HCT116 (cell line): ENCODE measurements at regions not wholly inside any gene's neighbourhood (a gene's known extent, or its start where the extent isn't known, plus 50 kb on each side); places are given as distances from the start of the nearest gene placed in this dataset.

Experiments
- ATAC-seq: fragments of 200-7000 bp; cut with Tn5 transposase; 2 replicates; pipeline ENCODE4 v1.9.1; 2020; ENCODE audit warnings: mild to moderate bottlenecking, moderate library complexity
- BruUV-seq: library from RNA; stranded (reverse); fragments of 400-500 nt; replicated peaks from 2 replicates; lab custom pipeline; 2021; lab: Mats Ljungman, UMichigan
- CTCF ChIA-PET: fragments of 300-600 bp; sonication (Branson Sonifier 250); formaldehyde crosslinking; loops from one replicate; lab custom pipeline; 2021; ENCODE audit warnings: antibody characterized with exemption; lab: Charles Lee
- POLR2A ChIA-PET: fragments of 300-600, 350-600 bp; sonication (Branson Sonifier 250); formaldehyde crosslinking; loops from one replicate; lab custom pipeline; 2021; ENCODE audit warnings: antibody characterized with exemption; lab: Charles Lee
- RAD21 ChIA-PET, 2 experiments: fragments of 300-600 bp; sonication (Branson Sonifier 250); formaldehyde crosslinking; loops; one replicate each; lab custom pipeline; 2023; ENCODE audit warnings: low total read pairs in 2 of 2; ENCODE audit not compliant: uncharacterized antibody in 2 of 2, unreplicated experiment in 2 of 2, low non-redundant PET in 1 of 2; lab: Charles Lee
- DNase-seq: peaks from one replicate; pipeline ENCODE4 v3.0.0-alpha.2; 2010; ENCODE audit warnings: low read depth, low spot score
- H2AFZ ChIP-seq: fragments of 200-600 bp; shearing (Covaris generic), sonication (generic); 2 replicates; pipeline ENCODE4 v1.6.1; 2017; ENCODE audit warnings: low read depth, mixed run types, mixed read lengths, antibody characterized with exemption, low read length; ENCODE audit not compliant: poor library complexity, severe bottlenecking
- H3K27ac ChIP-seq: 2 replicates; pipeline ENCODE4 v1.5.1; 2012; ENCODE audit warnings: low read depth, low read length
- H3K27me3 ChIP-seq: fragments of 200-600 bp; sonication (generic); 2 replicates; pipeline ENCODE4 v1.6.1; 2016; ENCODE audit warnings: mixed run types, low read length, mixed read lengths; ENCODE audit not compliant: insufficient read depth
- H3K36me3 ChIP-seq, 2 experiments: fragments of 200-500 bp in 1 of 2; fragments of 200-600 bp in 1 of 2; sonication (Bioruptor generic) in 1 of 2; sonication (generic) in 1 of 2; 2 replicates each; pipeline versions ENCODE4 v1.5.1 to v1.6.1; 2014 to 2016; ENCODE audit warnings: low read length in 2 of 2, inconsistent platforms in 1 of 2, mixed read lengths in 1 of 2, mixed run types in 1 of 2; ENCODE audit not compliant: insufficient read depth in 2 of 2, control insufficient read depth in 1 of 2
- H3K4me1 ChIP-seq, 2 experiments: fragments of 200-600 bp in 1 of 2; sonication (generic) in 1 of 2; 2 replicates each; pipeline versions ENCODE4 v1.5.1 to v1.6.1; 2012 to 2017; ENCODE audit warnings: low read length in 2 of 2, inconsistent platforms in 1 of 2, mild to moderate bottlenecking in 1 of 2, mixed read lengths in 1 of 2, mixed run types in 1 of 2, moderate library complexity in 1 of 2; ENCODE audit not compliant: insufficient read depth in 2 of 2, control insufficient read depth in 1 of 2
- H3K4me2 ChIP-seq: fragments of 200-600 bp; sonication (generic); 2 replicates; pipeline ENCODE4 v1.6.1; 2017; ENCODE audit warnings: mixed run types, low read length, mixed read lengths
- H3K4me3 ChIP-seq, 2 experiments: fragments of 200-600 bp in 1 of 2; sonication (generic) in 1 of 2; replicated peaks in 1 of 2; 2 replicates each; pipeline ENCODE4 v1.5.1; 2011 to 2016; ENCODE audit warnings: low read length in 2 of 2, control low read depth in 1 of 2, low read depth in 1 of 2, mild to moderate bottlenecking in 1 of 2, mixed read lengths in 1 of 2, mixed run types in 1 of 2
- H3K79me2 ChIP-seq: fragments of 200-600 bp; sonication (generic); 2 replicates; pipeline ENCODE4 v1.6.1; 2017; ENCODE audit warnings: mild to moderate bottlenecking, mixed run types, low read length, moderate library complexity, mixed read lengths; ENCODE audit not compliant: insufficient read depth
- H3K9ac ChIP-seq: fragments of 200-600 bp; sonication (generic); 2 replicates; pipeline ENCODE4 v1.6.1; 2016; ENCODE audit warnings: low read length, mixed read lengths
- H3K9me2 ChIP-seq: fragments of 200-600 bp; sonication (generic), shearing (Covaris generic); 2 replicates; pipeline ENCODE4 v1.6.1; 2017; ENCODE audit warnings: mixed run types, mild to moderate bottlenecking, moderate library complexity; ENCODE audit not compliant: insufficient read depth
- H3K9me3 ChIP-seq, 2 experiments: fragments of 200-500 bp in 1 of 2; fragments of 200-600 bp in 1 of 2; sonication (Bioruptor generic) in 1 of 2; sonication (generic) in 1 of 2; 2 replicates each; pipeline ENCODE4 v1.6.1; 2014 to 2017; ENCODE audit warnings: low read length in 2 of 2, mixed read lengths in 2 of 2, inconsistent platforms in 1 of 2, low read depth in 1 of 2, mild to moderate bottlenecking in 1 of 2, mixed run types in 1 of 2, moderate library complexity in 1 of 2; ENCODE audit not compliant: control insufficient read depth in 1 of 2, insufficient read depth in 1 of 2
- H4K20me1 ChIP-seq: fragments of 200-600 bp; sonication (generic), shearing (Covaris generic); 2 replicates; pipeline ENCODE4 v1.6.1; 2017; ENCODE audit warnings: mixed run types, mild to moderate bottlenecking, moderate library complexity; ENCODE audit not compliant: insufficient read depth
- CBX3 ChIP-seq: IDR thresholded peaks from 2 replicates; pipeline ENCODE4 v1.6.1; 2012; ENCODE audit warnings: low read depth
- CEBPB ChIP-seq: IDR thresholded peaks from 2 replicates; pipeline ENCODE4 v1.6.1; 2012; ENCODE audit warnings: low read depth
- EGR1 ChIP-seq: IDR thresholded peaks from 2 replicates; pipeline ENCODE4 v1.6.1; 2012; ENCODE audit warnings: low read depth
- ELF1 ChIP-seq: IDR thresholded peaks from 2 replicates; pipeline ENCODE4 v1.6.1; 2012; ENCODE audit warnings: low read depth, borderline replicate concordance
- EZH2phosphoT487 ChIP-seq: fragments of 200-600 bp; IDR thresholded peaks from 2 replicates; pipeline ENCODE4 v1.6.1; 2018; ENCODE audit warnings: antibody characterized with exemption, borderline replicate concordance
- SIN3A ChIP-seq: IDR thresholded peaks from 2 replicates; pipeline ENCODE4 v1.6.1; 2012; ENCODE audit warnings: low read depth
- SP1 ChIP-seq: IDR thresholded peaks from 2 replicates; pipeline ENCODE4 v1.6.1; 2012; ENCODE audit warnings: low read depth
- TCF7L2 ChIP-seq: IDR thresholded peaks from 2 replicates; pipeline ENCODE4 v1.7.0; 2011; ENCODE audit warnings: borderline replicate concordance, inconsistent platforms; ENCODE audit not compliant: insufficient read depth, insufficient read length; ENCODE audit errors: extremely low read depth
- YY1 ChIP-seq: IDR thresholded peaks from 2 replicates; pipeline ENCODE4 v1.6.1; 2011; ENCODE audit warnings: low read length, low read depth, moderate library complexity, mild to moderate bottlenecking; ENCODE audit not compliant: insufficient replicate concordance; ENCODE audit errors: extremely low read depth
- ZFX ChIP-seq: fragments of 450-650 bp; IDR thresholded peaks from 2 replicates; pipeline ENCODE4 v1.6.1; 2017
- intact Hi-C: fragments of 100-400 bp; cut with micrococcal nuclease; formaldehyde crosslinking; loops from 2 replicates; pipeline ENCODE4 v1.10.0; 2022
- TF ChIP-seq, protein P1 (sequence below), 3 experiments: fragments of 200-600 bp in 1 of 3; sonication (generic) in 1 of 3; IDR thresholded peaks in 2 of 3; conservative IDR thresholded peaks in 1 of 3; 2 replicates each; pipeline ENCODE4 v1.5.1; 2012 to 2017; ENCODE audit warnings: low read depth in 2 of 3, low read length in 2 of 3, antibody characterized with exemption in 1 of 3, borderline replicate concordance in 1 of 3, control low read depth in 1 of 3, mild to moderate bottlenecking in 1 of 3, mixed read lengths in 1 of 3, mixed run types in 1 of 3, moderate library complexity in 1 of 3; ENCODE audit not compliant: insufficient read depth in 1 of 3
- TF ChIP-seq, protein P2 (sequence below): IDR thresholded peaks from 2 replicates; pipeline ENCODE4 v1.6.1; 2011; ENCODE audit warnings: mild to moderate bottlenecking, low read length, moderate library complexity; ENCODE audit not compliant: insufficient replicate concordance; ENCODE audit errors: extremely low read depth

DNA sequence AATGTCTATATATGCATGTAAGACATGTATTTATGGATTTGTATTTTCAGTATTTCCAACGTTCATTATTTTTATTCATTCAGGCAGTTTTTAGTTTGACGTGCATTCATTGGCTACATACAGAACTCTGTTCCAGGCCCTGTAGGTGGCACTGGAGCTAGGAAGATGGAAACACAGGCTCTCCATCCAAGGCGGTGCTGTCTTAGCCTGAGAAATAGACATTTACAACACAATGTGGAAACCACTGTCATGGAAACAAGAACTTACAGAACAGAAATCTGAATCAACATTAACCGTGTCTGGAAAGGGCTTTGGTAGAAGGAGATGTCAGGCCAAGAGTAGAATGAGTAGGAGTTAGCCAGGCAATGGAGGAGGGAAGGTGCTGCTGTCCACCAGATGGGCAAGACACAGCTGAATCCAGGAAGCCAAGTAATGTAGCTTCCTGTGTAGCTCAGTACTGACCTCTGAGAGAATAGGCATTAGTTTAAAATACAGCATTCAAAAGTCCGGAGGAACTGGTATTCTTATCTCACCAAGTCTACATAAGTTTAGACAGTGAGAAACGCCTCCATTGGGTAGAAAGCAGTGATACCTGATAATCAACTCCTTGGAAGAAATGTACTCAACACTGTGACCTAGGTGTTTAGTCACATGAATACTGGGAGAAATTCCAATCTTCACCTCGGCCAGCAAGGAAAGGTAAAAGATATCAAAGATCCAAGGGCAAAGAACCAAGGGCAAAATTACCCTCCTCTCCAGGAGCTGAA is 388.6 kb upstream of the CDH6 start:
- Histone ChIP-seq H3K4me1 (no peaks in the 10 kb centered on the region), H3K4me3 (no peak overlapping the region), H3K9me3 (peaks cover 20 to 35% of the 10 kb centered on the region in 2 experiments; a peak in 2 of 4 replicates), H3K27ac (no peak overlapping the region), H3K9ac (no peak overlapping the region), H2AFZ (no peak overlapping the region), H3K79me2 (no peaks in the 10 kb centered on the region), H3K4me2 (no peak overlapping the region), H3K27me3 (no peaks in the 10 kb centered on the region), H3K9me2 (no peaks in the 10 kb centered on the region), H3K36me3 (no peaks in the 10 kb centered on the region), H4K20me1 (no peaks in the 10 kb centered on the region)
- no peak for TF ChIP-seq YY1
- no peak for TF ChIP-seq CBX3
- TF ChIP-seq ELF1: no peak
- no peak for TF ChIP-seq SP1
- no peak for TF ChIP-seq CEBPB
- TF ChIP-seq ZFX: no peak
- TF ChIP-seq EGR1: no peak
- TF ChIP-seq EZH2phosphoT487: no peak
- no peak for TF ChIP-seq TCF7L2
- TF ChIP-seq, protein P1, sequence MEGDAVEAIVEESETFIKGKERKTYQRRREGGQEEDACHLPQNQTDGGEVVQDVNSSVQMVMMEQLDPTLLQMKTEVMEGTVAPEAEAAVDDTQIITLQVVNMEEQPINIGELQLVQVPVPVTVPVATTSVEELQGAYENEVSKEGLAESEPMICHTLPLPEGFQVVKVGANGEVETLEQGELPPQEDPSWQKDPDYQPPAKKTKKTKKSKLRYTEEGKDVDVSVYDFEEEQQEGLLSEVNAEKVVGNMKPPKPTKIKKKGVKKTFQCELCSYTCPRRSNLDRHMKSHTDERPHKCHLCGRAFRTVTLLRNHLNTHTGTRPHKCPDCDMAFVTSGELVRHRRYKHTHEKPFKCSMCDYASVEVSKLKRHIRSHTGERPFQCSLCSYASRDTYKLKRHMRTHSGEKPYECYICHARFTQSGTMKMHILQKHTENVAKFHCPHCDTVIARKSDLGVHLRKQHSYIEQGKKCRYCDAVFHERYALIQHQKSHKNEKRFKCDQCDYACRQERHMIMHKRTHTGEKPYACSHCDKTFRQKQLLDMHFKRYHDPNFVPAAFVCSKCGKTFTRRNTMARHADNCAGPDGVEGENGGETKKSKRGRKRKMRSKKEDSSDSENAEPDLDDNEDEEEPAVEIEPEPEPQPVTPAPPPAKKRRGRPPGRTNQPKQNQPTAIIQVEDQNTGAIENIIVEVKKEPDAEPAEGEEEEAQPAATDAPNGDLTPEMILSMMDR (IDR thresholded peaks at IDR 0.05 in 2 of 3, conservative IDR thresholded peaks at IDR 0.05 in 1 of 3; ENCODE audit: borderline replicate concordance in 1 of 3, insufficient read depth in 1 of 3, low read depth in 2 of 3, low read length in 2 of 3): no peak
- TF ChIP-seq SIN3A: no peak
- TF ChIP-seq, protein P2, sequence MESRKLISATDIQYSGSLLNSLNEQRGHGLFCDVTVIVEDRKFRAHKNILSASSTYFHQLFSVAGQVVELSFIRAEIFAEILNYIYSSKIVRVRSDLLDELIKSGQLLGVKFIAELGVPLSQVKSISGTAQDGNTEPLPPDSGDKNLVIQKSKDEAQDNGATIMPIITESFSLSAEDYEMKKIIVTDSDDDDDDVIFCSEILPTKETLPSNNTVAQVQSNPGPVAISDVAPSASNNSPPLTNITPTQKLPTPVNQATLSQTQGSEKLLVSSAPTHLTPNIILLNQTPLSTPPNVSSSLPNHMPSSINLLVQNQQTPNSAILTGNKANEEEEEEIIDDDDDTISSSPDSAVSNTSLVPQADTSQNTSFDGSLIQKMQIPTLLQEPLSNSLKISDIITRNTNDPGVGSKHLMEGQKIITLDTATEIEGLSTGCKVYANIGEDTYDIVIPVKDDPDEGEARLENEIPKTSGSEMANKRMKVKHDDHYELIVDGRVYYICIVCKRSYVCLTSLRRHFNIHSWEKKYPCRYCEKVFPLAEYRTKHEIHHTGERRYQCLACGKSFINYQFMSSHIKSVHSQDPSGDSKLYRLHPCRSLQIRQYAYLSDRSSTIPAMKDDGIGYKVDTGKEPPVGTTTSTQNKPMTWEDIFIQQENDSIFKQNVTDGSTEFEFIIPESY: no peak
- ChIA-PET RAD21 (no interaction called here), POLR2A (no interaction called here), CTCF (no interaction called here)
- BruUV-seq: no TSS peak
- no peak for DNase-seq
- no peak for ATAC-seq
- intact Hi-C loops: no loop called here
